Thymus (tissue), 11 donors: ENCODE measurements at regions not wholly inside any gene's neighbourhood (a gene's known extent, or its start where the extent isn't known, plus 50 kb on each side); places are given as distances from the start of the nearest gene placed in this dataset.

Experiments used
- DNase-seq, 9 donors: peaks; one replicate each; pipeline ENCODE4 v3.0.0-alpha.2; 2013; ENCODE audit warnings: low spot score in 9 of 9, low read depth in 6 of 9, missing footprints in 1 of 9
- H3K27ac ChIP-seq, 2 donors: one replicate each; pipeline ENCODE4 v1.5.1; 2013; ENCODE audit warnings: control low read depth in 1 of 2, low read depth in 1 of 2, low read length in 1 of 2, mild to moderate bottlenecking in 1 of 2, moderate library complexity in 1 of 2
- H3K27me3 ChIP-seq, 2 donors: one replicate each; pipeline ENCODE4 v1.5.1; 2013; ENCODE audit warnings: low read length in 1 of 2; ENCODE audit not compliant: control insufficient read depth in 2 of 2, insufficient read depth in 1 of 2
- H3K36me3 ChIP-seq, 2 donors: one replicate each; pipeline ENCODE4 v1.5.1; 2013; ENCODE audit warnings: low read length in 1 of 2, mild to moderate bottlenecking in 1 of 2, moderate library complexity in 1 of 2; ENCODE audit not compliant: control insufficient read depth in 2 of 2, insufficient read depth in 2 of 2
- H3K4me1 ChIP-seq, 2 donors: one replicate each; pipeline ENCODE4 v1.5.1; 2013; ENCODE audit warnings: low read length in 2 of 2; ENCODE audit not compliant: control insufficient read depth in 2 of 2, insufficient read depth in 2 of 2
- H3K4me3 ChIP-seq, 2 donors: one replicate each; pipeline ENCODE4 v1.5.1; 2013; ENCODE audit warnings: low read length in 2 of 2, control low read depth in 1 of 2, mild to moderate bottlenecking in 1 of 2
- H3K9me3 ChIP-seq, 2 donors: one replicate each; pipeline ENCODE4 v1.5.1; 2013; ENCODE audit warnings: low read length in 1 of 2, mild to moderate bottlenecking in 1 of 2; ENCODE audit not compliant: control insufficient read depth in 2 of 2, insufficient read depth in 1 of 2
- WGBS: extraction: QIAGEN DNeasy Blood & Tissue Kit; methylation state at CpG from one replicate; pipeline ENCODE4 v1.1.7; 2013; 5-methylcytosine and 5-hydroxymethylcytosine counted together
- donor health status: healthy.

DNA sequence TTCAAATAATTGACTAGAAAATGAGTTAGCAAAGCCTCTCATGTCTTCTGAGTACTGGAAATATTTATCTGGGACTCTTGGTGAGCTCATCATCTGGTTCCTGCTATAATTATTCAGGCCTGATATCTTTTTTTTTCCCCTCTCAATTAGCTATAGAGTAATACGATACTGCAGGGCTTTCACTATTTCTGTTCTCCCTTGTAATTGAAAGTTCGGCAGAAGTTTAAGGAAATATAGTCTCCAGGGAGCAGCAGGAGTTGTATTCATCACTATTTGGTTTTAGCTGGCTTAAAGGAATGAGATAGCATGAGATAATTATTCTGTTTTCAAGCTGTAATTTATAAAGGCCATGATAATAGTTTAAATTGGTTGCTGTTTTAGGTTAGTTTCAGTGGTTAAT, 378.6 kb upstream of the EPHA5 start:
- H3K36me3 ChIP-seq = no peaks in the 10 kb centered on the region
- H3K4me1 ChIP-seq = no peaks in the 10 kb centered on the region
- 81% methylated on average over 2 of the region's 2 CpGs for WGBS
- H3K27ac ChIP-seq = no peak overlapping the region
- H3K9me3 ChIP-seq = no peaks in the 10 kb centered on the region
- DNase-seq = no peak
- H3K4me3 ChIP-seq = no peak overlapping the region
- H3K27me3 ChIP-seq = no peaks in the 10 kb centered on the region

DNA sequence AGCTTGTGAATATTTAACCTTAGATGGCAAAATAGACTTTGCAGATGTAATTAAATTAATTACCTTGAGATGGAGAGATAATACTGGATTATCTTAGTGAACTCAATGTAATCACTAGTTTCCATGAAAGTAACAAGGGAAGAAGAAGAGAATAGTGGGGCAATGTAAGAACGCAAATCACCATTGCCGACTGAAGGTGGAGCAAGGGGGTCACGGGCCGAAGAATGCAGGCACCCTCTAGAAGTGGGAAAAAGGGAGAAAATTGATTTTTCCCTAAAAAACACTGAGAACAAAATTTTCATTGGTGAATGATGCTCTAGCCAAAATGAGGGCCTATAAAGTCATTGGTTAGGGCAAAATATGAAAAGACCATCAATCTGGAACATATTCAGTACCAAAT, 375.6 kb upstream of the EPHA5 start:
- no peak overlapping the region for H3K27ac ChIP-seq
- no peaks in the 10 kb centered on the region for H3K27me3 ChIP-seq
- H3K36me3 ChIP-seq = no peaks in the 10 kb centered on the region
- DNase-seq = no peak
- 82% methylated on average over 4 of the region's 4 CpGs for WGBS
- no peaks in the 10 kb centered on the region for H3K4me1 ChIP-seq
- no peak overlapping the region for H3K4me3 ChIP-seq
- H3K9me3 ChIP-seq = no peaks in the 10 kb centered on the region

DNA sequence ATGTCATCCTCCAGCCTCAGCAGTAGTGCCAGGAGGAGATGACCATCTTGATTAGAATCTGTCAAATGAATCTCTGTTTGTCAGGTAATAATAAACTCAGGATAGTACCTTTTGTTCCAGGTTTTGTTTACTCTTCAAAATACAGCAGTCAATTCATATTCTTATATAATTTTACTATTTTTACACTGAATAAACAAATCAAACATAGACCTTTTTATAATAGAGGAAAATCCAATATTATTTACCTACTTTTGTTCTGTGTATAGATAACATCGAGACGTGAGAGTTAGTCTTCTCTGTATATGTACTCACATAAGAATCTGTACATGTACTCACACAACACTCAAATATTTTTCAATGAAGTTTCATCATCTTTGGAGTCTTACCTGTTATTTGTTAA, 365.4 kb upstream of the EPHA5 start:
- no peak for DNase-seq
- no peaks in the 10 kb centered on the region for H3K27me3 ChIP-seq
- WGBS = 98% methylated on average over 2 of the region's 2 CpGs
- no peaks in the 10 kb centered on the region for H3K36me3 ChIP-seq
- no peaks in the 10 kb centered on the region for H3K9me3 ChIP-seq
- H3K4me1 ChIP-seq = no peaks in the 10 kb centered on the region
- H3K27ac ChIP-seq = no peak overlapping the region
- no peak overlapping the region for H3K4me3 ChIP-seq

DNA sequence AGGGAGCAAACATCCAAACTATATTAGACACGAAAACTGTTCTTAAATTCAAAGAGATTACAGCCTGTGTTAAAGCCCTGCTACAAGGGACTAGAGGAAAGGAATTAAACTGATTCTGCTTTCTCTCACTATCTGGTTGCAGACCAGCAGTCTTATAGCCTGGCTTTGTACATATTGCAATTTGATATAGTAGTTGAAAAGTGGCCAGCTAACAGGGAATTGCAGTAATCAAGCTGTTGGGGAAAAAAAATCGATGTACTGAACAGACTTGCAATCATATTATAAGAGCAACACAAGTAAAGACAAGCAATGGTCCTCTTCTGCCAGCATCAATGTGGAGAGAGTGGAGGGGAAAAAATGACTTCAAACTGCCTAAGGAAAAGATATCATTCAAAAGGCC, 364.4 kb upstream of the EPHA5 start:
- Histone ChIP-seq H3K9me3 (no peaks in the 10 kb centered on the region), H3K4me3 (no peak overlapping the region), H3K27ac (no peak overlapping the region), H3K4me1 (no peaks in the 10 kb centered on the region), H3K27me3 (no peaks in the 10 kb centered on the region), H3K36me3 (no peaks in the 10 kb centered on the region)
- no peak for DNase-seq
- 31% methylated on average over 2 of the region's 2 CpGs for WGBS

DNA sequence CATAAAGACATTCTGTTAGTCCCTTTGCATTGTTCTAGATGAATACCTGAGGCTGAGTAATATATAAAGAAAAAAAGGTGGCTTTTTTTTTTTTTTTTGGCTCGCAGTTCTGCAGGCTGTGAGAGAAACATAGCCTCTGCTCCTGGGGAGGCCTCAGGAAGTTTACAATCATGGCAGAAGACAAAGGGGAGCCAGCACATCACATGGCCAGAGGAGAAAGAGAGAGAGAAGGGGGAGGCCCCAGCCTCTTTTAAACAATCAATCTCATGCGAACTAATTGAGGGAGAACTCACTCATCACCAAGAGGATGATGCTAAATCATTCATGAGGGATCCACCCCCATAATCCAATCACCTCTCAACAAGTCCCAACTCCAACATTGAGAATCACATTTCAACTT, 364.0 kb upstream of the EPHA5 start:
- Histone ChIP-seq H3K27me3 (no peaks in the 10 kb centered on the region), H3K4me3 (no peak overlapping the region), H3K36me3 (no peaks in the 10 kb centered on the region), H3K4me1 (no peaks in the 10 kb centered on the region), H3K9me3 (no peaks in the 10 kb centered on the region), H3K27ac (no peak overlapping the region)
- WGBS = 66% methylated on average over 2 of the region's 2 CpGs
- no peak for DNase-seq

DNA sequence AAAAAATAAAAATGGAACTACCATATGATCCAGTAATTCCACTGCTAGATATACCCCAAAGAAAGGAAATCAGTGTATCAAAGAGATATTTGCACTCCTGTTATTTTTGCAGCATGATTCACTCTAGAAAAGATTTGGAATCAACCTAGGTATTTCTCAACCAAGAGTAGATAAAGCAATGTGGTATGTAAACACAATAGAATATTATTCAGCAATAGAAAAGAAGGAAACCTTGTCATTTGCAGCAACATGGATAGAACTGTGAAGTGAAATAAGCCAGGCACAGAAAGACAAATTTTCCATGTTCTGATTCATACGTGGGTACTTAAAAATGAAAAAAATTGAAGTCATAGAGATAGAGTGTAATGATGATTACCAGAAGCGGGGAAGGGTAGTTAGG, 362.3 kb upstream of the EPHA5 start:
- H3K4me3 ChIP-seq = no peak overlapping the region
- no peak overlapping the region for H3K27ac ChIP-seq
- H3K27me3 ChIP-seq = no peaks in the 10 kb centered on the region
- no peak for DNase-seq
- no peaks in the 10 kb centered on the region for H3K9me3 ChIP-seq
- 91% methylated on average over 2 of the region's 2 CpGs for WGBS
- H3K4me1 ChIP-seq = no peaks in the 10 kb centered on the region
- H3K36me3 ChIP-seq = no peaks in the 10 kb centered on the region

DNA sequence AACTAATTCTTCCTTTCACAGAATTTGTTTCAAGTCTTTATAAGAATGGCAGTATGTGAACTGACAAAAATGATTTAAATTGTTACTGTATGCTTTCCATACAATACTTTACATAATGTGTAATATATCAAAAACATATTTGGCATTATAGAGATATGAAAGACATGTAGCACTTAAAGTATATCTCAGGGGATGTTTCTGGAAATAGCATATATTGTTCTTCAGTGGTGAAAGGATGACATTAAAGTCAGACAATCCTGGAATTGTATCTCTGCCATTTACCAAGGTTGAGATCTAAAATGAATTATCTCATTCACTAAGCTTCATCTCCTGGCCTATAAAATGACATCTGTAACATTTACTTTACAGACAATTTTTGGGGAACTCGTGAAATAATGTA, 358.4 kb upstream of the EPHA5 start:
- 82% methylated on average over 1 of the region's 1 CpG for WGBS

DNA sequence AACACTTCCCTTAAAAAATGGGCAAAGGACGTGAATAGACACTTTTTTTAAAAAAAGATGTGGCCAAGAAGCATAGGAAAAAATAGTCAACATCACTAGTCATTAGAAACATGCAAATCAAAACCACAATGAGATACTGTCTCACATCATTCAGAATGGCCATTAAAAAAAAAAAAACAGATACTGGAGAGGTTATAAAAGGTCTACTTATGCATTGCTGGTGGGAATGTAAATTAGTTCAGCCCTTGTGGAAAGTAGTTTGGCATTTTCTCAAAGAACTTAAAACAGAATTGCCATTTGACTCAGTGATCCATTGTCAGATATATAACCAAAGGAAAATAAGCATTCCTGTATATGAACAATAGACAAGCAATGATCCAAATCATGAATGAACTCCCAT, 352.8 kb upstream of the EPHA5 start:
- WGBS = 54% methylated on average over 1 of the region's 1 CpG
- no peaks in the 10 kb centered on the region for H3K27me3 ChIP-seq
- H3K27ac ChIP-seq = no peak overlapping the region
- H3K4me1 ChIP-seq = no peaks in the 10 kb centered on the region
- no peaks in the 10 kb centered on the region for H3K9me3 ChIP-seq
- no peaks in the 10 kb centered on the region for H3K36me3 ChIP-seq
- no peak for DNase-seq
- no peak overlapping the region for H3K4me3 ChIP-seq

More for the DNA sequence above, 358.4 kb upstream of the EPHA5 start:
- Histone ChIP-seq H3K27me3 (no peaks in the 10 kb centered on the region), H3K4me1 (no peaks in the 10 kb centered on the region), H3K9me3 (no peaks in the 10 kb centered on the region), H3K4me3 (no peak overlapping the region), H3K36me3 (no peaks in the 10 kb centered on the region), H3K27ac (no peak overlapping the region)
- no peak for DNase-seq

DNA sequence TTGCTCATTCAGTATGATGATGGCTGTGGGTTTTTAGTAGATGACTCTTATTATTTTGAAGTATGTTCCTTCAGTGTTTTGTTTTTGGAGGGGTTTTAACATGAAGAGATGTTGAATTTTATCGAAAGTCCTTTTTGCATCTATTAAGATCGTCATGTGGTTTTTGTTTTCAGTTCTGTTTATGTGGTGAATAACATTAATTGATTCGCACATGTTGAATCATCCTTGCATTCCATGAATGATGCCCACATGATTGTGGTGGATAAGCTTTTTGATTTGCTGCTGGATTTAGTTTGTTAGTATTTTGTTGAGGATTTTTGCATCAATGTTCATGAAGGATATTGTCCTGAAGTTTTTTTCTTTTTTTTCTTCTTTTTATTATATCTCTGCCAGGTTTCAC, 347.4 kb upstream of the EPHA5 start:
- Histone ChIP-seq H3K27ac (no peak overlapping the region), H3K4me3 (no peak overlapping the region), H3K9me3 (peaks cover 0 to 17% of the 10 kb centered on the region in 2 donors), H3K27me3 (no peaks in the 10 kb centered on the region), H3K36me3 (no peaks in the 10 kb centered on the region), H3K4me1 (no peaks in the 10 kb centered on the region)
- DNase-seq = no peak
- 95% methylated on average over 3 of the region's 3 CpGs for WGBS

DNA sequence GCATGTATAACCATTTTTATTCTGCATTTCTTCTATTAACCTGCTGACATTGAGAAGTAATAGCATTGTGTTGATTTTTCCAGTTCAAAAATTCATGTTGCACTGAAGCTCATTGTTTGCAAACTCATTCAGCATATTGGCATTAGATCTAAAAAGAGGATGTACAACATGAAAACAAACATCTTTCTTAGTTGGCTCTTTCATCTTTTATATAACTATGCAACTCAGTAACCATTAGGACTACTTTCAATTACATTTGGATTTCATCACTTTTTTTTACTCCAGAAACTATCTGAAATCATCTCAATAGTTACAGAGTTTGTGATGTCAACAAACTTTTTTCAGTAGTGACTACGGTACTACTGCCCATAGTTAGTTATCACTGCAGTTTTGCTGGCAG, 346.0 kb upstream of the EPHA5 start:
- H3K4me1 ChIP-seq = no peaks in the 10 kb centered on the region
- DNase-seq = no peak
- no peak overlapping the region for H3K4me3 ChIP-seq
- H3K9me3 ChIP-seq = peaks cover 0 to 17% of the 10 kb centered on the region in 2 donors
- no peaks in the 10 kb centered on the region for H3K27me3 ChIP-seq
- 92% methylated on average over 1 of the region's 1 CpG for WGBS
- H3K27ac ChIP-seq = no peak overlapping the region
- H3K36me3 ChIP-seq = no peaks in the 10 kb centered on the region
